Dermis blood vessel endothelial cell (primary cell): ENCODE measurements at regions not wholly inside any gene's neighbourhood (a gene's known extent, or its start where the extent isn't known, plus 50 kb on each side); places are given as distances from the start of the nearest gene placed in this dataset.

ENCODE experiments used
- DNase-seq: peaks from one replicate; pipeline ENCODE4 v3.0.0; 2010

- DNase-seq: no peak
These were observed 166.3 kb upstream of the AHR start for GRCh38 chr7:17131983-17132655.

GRCh38 chr7:17132726-17133125 is 165.7 kb upstream of the AHR start:
- no peak for DNase-seq

- no peak for DNase-seq
These were observed 164.5 kb upstream of the AHR start for GRCh38 chr7:17133977-17134376.

GRCh38 chr7:17134786-17135185 is 163.7 kb upstream of the AHR start:
- DNase-seq: no peak

GRCh38 chr7:17136126-17136525 is 162.3 kb upstream of the AHR start:
- no peak for DNase-seq

- DNase-seq: no peak
These were observed 159.4 kb upstream of the AHR start for GRCh38 chr7:17139081-17139480.

GRCh38 chr7:17140406-17140805 is 158.0 kb upstream of the AHR start:
- no peak for DNase-seq

GRCh38 chr7:17142831-17143541 is 155.5 kb upstream of the AHR start:
- no peak for DNase-seq

GRCh38 chr7:17144322-17144721 is 154.1 kb upstream of the AHR start:
- no peak for DNase-seq

- DNase-seq: no peak
These were observed 151.8 kb upstream of the AHR start for GRCh38 chr7:17146621-17147020.

- no peak for DNase-seq
These were observed 151.0 kb upstream of the AHR start for GRCh38 chr7:17147409-17147808.

GRCh38 chr7:17150018-17150417 is 148.4 kb upstream of the AHR start:
- no peak for DNase-seq

- no peak for DNase-seq
These were observed 145.7 kb upstream of the AHR start for GRCh38 chr7:17152721-17153120.

GRCh38 chr7:17153536-17153935 is 144.9 kb upstream of the AHR start:
- no peak for DNase-seq

GRCh38 chr7:17155529-17155928 is 142.9 kb upstream of the AHR start:
- no peak for DNase-seq

GRCh38 chr7:17158261-17158660 is 140.2 kb upstream of the AHR start:
- DNase-seq: no peak

GRCh38 chr7:17159500-17160037 is 138.9 kb upstream of the AHR start:
- DNase-seq: no peak

- DNase-seq: no peak
These were observed 131.6 kb upstream of the AHR start for GRCh38 chr7:17166824-17167379.

- no peak for DNase-seq
These were observed 130.0 kb upstream of the AHR start for GRCh38 chr7:17168416-17168815.

GRCh38 chr7:17171427-17171826 is 127.0 kb upstream of the AHR start:
- DNase-seq: no peak

- no peak for DNase-seq
These were observed 122.0 kb upstream of the AHR start for GRCh38 chr7:17176371-17177032.

- DNase-seq: no peak
These were observed 119.9 kb upstream of the AHR start for GRCh38 chr7:17178545-17178944.

- no peak for DNase-seq
These were observed 117.0 kb upstream of the AHR start for GRCh38 chr7:17181482-17181881.
